HG02623 (cell line): ENCODE measurements at regions not wholly inside any gene's neighbourhood (a gene's known extent, or its start where the extent isn't known, plus 50 kb on each side); places are given as distances from the start of the nearest gene placed in this dataset.

ENCODE experiments used
- ATAC-seq: cut with Tn5 transposase; IDR thresholded peaks from one replicate; pipeline ENCODE4 v1.9.1; 2021; ENCODE audit warnings: moderate library complexity; ENCODE audit not compliant: unreplicated experiment

- no peak for ATAC-seq
These were observed 202.8 kb upstream of the ZNF536 start for GRCh38 chr19:30169196-30169900.

GRCh38 chr19:30170081-30170480 is 202.1 kb upstream of the ZNF536 start:
- ATAC-seq, result no peak

- ATAC-seq, result no peak
These were observed 201.6 kb upstream of the ZNF536 start for GRCh38 chr19:30170495-30171137.

- no peak for ATAC-seq
These were observed 201.0 kb upstream of the ZNF536 start for GRCh38 chr19:30171138-30171635.

- no peak for ATAC-seq
These were observed 200.2 kb upstream of the ZNF536 start for GRCh38 chr19:30171795-30172612.

GRCh38 chr19:30172613-30173242 is 199.5 kb upstream of the ZNF536 start:
- ATAC-seq, result no peak

- no peak for ATAC-seq
These were observed 198.4 kb upstream of the ZNF536 start for GRCh38 chr19:30173593-30174356.

- ATAC-seq, result no peak
These were observed 197.9 kb upstream of the ZNF536 start for GRCh38 chr19:30174357-30174645.

- ATAC-seq, result no peak
These were observed 197.4 kb upstream of the ZNF536 start for GRCh38 chr19:30174791-30175190.

- ATAC-seq, result no peak
These were observed 196.2 kb upstream of the ZNF536 start for GRCh38 chr19:30175987-30176386.

- no peak for ATAC-seq
These were observed 193.3 kb upstream of the ZNF536 start for GRCh38 chr19:30178721-30179402.

- ATAC-seq, result no peak
These were observed 191.5 kb upstream of the ZNF536 start for GRCh38 chr19:30180691-30181090.

- ATAC-seq, result no peak
These were observed 188.2 kb upstream of the ZNF536 start for GRCh38 chr19:30183807-30184490.

GRCh38 chr19:30202060-30202600 is 170.1 kb upstream of the ZNF536 start:
- no peak for ATAC-seq

GRCh38 chr19:30204721-30205120 is 167.5 kb upstream of the ZNF536 start:
- no peak for ATAC-seq

- ATAC-seq, result no peak
These were observed 166.0 kb upstream of the ZNF536 start for GRCh38 chr19:30206187-30206586.

GRCh38 chr19:30207357-30207756 is 164.8 kb upstream of the ZNF536 start:
- ATAC-seq, result no peak

- ATAC-seq, result no peak
These were observed 163.6 kb upstream of the ZNF536 start for GRCh38 chr19:30208436-30209060.
